ENCODE measurements at regions not wholly inside any gene's neighbourhood (a gene's known extent, or its start where the extent isn't known, plus 50 kb on each side); places are given as distances from the start of the nearest gene placed in this dataset.

DNA sequence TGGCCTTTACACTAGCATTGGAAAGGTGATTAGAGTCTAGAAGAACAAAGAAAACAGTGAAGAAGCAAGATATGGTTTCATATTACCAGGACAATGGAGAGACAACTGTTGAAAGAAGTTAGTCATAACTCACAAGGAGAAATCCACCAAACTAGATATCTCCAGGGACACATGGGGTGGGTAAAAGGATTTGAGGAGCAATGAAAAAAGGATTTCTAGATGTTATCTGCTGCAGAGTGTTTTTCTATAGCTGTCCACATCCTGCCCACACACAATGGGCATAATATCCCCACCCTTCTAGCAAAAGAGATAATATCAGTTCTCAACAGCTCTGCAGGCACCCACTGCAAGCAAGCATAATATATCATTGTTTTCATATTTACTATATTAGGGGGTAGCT is 303.1 kb downstream of the HAO1 start (continued):
- no peak for TF ChIP-seq NR2F2 (IDR thresholded peaks at IDR 0.05)

DNA sequence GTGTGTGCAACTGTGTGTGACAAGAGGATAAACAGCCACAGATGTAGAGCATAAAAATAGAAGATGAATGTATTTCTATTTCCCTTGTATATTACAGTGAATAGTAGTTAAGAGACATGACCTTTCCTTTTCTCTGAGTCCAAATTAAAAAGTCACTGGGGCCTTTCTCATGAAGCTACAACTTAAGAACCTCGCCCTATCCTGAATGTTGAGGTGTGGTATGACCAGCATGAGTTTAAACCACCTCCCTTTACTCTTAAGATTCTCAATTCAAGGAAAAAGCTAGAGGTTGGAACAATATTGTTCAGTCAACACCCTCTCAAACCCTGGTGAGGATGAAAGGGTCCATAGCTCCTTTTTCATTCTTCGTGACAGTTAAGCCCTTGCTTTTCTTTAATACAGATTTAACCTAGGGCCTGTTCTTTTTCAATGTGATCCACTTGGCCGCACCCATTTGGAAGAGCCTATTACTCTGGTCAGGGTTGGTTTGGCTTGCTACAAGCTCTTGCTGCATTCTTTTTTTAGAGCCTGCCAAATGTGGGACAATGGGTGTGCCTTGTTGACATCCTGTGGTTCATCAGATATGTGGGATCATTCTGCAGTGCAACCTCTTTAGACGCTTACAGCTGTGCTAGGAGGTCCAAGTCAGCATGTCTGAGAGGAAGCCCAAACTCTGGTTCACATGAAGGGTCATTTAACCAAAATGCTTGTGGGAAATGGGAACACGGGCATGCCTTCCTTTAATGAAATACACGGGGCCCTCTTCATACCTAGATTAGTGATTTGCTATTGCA is 290.0 kb downstream of the HAO1 start:
- TF ChIP-seq JUND (IDR thresholded peaks at IDR 0.05) (no peak), TAF1 (conservative IDR thresholded peaks at IDR 0.05) (no peak), GABPA (IDR thresholded peaks at IDR 0.05 in 1 of 2, conservative IDR thresholded peaks at IDR 0.05 in 1 of 2) (no peak), FOXA2 (IDR thresholded peaks at IDR 0.05) (no peak), RXRA (IDR thresholded peaks at IDR 0.05) (no peak), SP1 (IDR thresholded peaks at IDR 0.05) (no peak), YY1 (IDR thresholded peaks at IDR 0.05) (no peak), EGR1 (IDR thresholded peaks at IDR 0.05; ENCODE audit: low read depth in 2 of 2) (no peak), FOXA1 (IDR thresholded peaks at IDR 0.05) (no peak), HNF4G (IDR thresholded peaks at IDR 0.05) (no peak), HNF4A (conservative IDR thresholded peaks at IDR 0.05) (no peak)
- TF ChIP-seq, protein P1, sequence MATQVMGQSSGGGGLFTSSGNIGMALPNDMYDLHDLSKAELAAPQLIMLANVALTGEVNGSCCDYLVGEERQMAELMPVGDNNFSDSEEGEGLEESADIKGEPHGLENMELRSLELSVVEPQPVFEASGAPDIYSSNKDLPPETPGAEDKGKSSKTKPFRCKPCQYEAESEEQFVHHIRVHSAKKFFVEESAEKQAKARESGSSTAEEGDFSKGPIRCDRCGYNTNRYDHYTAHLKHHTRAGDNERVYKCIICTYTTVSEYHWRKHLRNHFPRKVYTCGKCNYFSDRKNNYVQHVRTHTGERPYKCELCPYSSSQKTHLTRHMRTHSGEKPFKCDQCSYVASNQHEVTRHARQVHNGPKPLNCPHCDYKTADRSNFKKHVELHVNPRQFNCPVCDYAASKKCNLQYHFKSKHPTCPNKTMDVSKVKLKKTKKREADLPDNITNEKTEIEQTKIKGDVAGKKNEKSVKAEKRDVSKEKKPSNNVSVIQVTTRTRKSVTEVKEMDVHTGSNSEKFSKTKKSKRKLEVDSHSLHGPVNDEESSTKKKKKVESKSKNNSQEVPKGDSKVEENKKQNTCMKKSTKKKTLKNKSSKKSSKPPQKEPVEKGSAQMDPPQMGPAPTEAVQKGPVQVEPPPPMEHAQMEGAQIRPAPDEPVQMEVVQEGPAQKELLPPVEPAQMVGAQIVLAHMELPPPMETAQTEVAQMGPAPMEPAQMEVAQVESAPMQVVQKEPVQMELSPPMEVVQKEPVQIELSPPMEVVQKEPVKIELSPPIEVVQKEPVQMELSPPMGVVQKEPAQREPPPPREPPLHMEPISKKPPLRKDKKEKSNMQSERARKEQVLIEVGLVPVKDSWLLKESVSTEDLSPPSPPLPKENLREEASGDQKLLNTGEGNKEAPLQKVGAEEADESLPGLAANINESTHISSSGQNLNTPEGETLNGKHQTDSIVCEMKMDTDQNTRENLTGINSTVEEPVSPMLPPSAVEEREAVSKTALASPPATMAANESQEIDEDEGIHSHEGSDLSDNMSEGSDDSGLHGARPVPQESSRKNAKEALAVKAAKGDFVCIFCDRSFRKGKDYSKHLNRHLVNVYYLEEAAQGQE (IDR thresholded peaks at IDR 0.05) = no peak
- TF ChIP-seq, protein P2, sequence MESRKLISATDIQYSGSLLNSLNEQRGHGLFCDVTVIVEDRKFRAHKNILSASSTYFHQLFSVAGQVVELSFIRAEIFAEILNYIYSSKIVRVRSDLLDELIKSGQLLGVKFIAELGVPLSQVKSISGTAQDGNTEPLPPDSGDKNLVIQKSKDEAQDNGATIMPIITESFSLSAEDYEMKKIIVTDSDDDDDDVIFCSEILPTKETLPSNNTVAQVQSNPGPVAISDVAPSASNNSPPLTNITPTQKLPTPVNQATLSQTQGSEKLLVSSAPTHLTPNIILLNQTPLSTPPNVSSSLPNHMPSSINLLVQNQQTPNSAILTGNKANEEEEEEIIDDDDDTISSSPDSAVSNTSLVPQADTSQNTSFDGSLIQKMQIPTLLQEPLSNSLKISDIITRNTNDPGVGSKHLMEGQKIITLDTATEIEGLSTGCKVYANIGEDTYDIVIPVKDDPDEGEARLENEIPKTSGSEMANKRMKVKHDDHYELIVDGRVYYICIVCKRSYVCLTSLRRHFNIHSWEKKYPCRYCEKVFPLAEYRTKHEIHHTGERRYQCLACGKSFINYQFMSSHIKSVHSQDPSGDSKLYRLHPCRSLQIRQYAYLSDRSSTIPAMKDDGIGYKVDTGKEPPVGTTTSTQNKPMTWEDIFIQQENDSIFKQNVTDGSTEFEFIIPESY (IDR thresholded peaks at IDR 0.05) = no peak
- TF ChIP-seq, protein P3, sequence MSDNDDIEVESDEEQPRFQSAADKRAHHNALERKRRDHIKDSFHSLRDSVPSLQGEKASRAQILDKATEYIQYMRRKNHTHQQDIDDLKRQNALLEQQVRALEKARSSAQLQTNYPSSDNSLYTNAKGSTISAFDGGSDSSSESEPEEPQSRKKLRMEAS (IDR thresholded peaks at IDR 0.05) = no peak
- TF ChIP-seq, protein P4, sequence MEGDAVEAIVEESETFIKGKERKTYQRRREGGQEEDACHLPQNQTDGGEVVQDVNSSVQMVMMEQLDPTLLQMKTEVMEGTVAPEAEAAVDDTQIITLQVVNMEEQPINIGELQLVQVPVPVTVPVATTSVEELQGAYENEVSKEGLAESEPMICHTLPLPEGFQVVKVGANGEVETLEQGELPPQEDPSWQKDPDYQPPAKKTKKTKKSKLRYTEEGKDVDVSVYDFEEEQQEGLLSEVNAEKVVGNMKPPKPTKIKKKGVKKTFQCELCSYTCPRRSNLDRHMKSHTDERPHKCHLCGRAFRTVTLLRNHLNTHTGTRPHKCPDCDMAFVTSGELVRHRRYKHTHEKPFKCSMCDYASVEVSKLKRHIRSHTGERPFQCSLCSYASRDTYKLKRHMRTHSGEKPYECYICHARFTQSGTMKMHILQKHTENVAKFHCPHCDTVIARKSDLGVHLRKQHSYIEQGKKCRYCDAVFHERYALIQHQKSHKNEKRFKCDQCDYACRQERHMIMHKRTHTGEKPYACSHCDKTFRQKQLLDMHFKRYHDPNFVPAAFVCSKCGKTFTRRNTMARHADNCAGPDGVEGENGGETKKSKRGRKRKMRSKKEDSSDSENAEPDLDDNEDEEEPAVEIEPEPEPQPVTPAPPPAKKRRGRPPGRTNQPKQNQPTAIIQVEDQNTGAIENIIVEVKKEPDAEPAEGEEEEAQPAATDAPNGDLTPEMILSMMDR (IDR thresholded peaks at IDR 0.05; ENCODE audit: low read depth, low read length, missing input control) = no peak
- no peaks in the 10 kb centered on the region for H3K4me1 ChIP-seq (ENCODE audit: control insufficient read depth in 4 of 4, insufficient read depth in 4 of 4, low read length in 3 of 4)
- H3K9me3 ChIP-seq (ENCODE audit: control insufficient read depth in 4 of 4, low read length in 3 of 4) = peaks cover 0 to 4% (median under 1%) of the 10 kb centered on the region in 4 donors
- no peak for DNase-seq (ENCODE audit: low spot score)
- H3K9ac ChIP-seq (ENCODE audit: low read depth in 1 of 2, low read length in 2 of 2) = no peak overlapping the region
- H3K27me3 ChIP-seq (ENCODE audit: control insufficient read depth in 4 of 4, insufficient read depth in 4 of 4, low read length in 3 of 4) = no peaks in the 10 kb centered on the region
- H3K4me3 ChIP-seq (ENCODE audit: low read depth in 1 of 3, low read length in 3 of 3) = no peak overlapping the region
- H3K36me3 ChIP-seq (ENCODE audit: control insufficient read depth in 4 of 4, insufficient read depth in 3 of 4, low read depth in 1 of 4, low read length in 3 of 4) = no peaks in the 10 kb centered on the region
- 80% methylated on average over 6 of the region's 6 CpGs for WGBS
- H3K27ac ChIP-seq (ENCODE audit: low read depth in 1 of 2, low read length in 2 of 2) = no peak overlapping the region

Measured in liver (tissue), 8 donors.